GM23338 (cell line): ENCODE measurements at regions not wholly inside any gene's neighbourhood (a gene's known extent, or its start where the extent isn't known, plus 50 kb on each side); places are given as distances from the start of the nearest gene placed in this dataset.

Experiments used
- ATAC-seq: fragments of 200-7000 bp; cut with Tn5 transposase; 3 replicates; pipeline ENCODE4 v1.9.1; 2020
- DNase-seq: peaks from one replicate; pipeline ENCODE4 v3.0.0-alpha.2; 2015; ENCODE audit warnings: low spot score
- H2AFZ ChIP-seq: fragments of 200-600 bp; sonication (generic); 2 replicates; pipeline ENCODE4 v1.8.0; 2016; ENCODE audit warnings: antibody characterized with exemption, mild to moderate bottlenecking, moderate library complexity
- H3F3A ChIP-seq: fragments of 200-600 bp; sonication (generic); replicated peaks from 2 replicates; pipeline ENCODE4 v1.8.0; 2017; ENCODE audit warnings: antibody characterized with exemption, mixed run types, low read depth
- H3K27ac ChIP-seq: fragments of 200-600 bp; sonication (generic); 2 replicates; pipeline ENCODE4 v1.6.1; 2016; ENCODE audit warnings: low read depth
- H3K27me3 ChIP-seq: fragments of 200-600 bp; sonication (generic); 2 replicates; pipeline ENCODE4 v1.8.0; 2016; ENCODE audit warnings: mild to moderate bottlenecking, mixed run types, moderate library complexity; ENCODE audit not compliant: insufficient read depth
- H3K36me3 ChIP-seq: fragments of 200-600 bp; sonication (generic); 2 replicates; pipeline ENCODE4 v1.8.0; 2016; ENCODE audit warnings: mild to moderate bottlenecking; ENCODE audit not compliant: insufficient read depth
- H3K4me1 ChIP-seq: fragments of 200-600 bp; sonication (generic); 2 replicates; pipeline ENCODE4 v1.8.0; 2016; ENCODE audit warnings: mild to moderate bottlenecking, moderate library complexity; ENCODE audit not compliant: insufficient read depth
- H3K4me2 ChIP-seq: fragments of 200-600 bp; sonication (generic); 2 replicates; pipeline ENCODE4 v1.7.1; 2017; ENCODE audit warnings: mixed run types
- H3K4me3 ChIP-seq: fragments of 200-600 bp; sonication (generic); 2 replicates; pipeline ENCODE4 v1.6.1; 2016; ENCODE audit warnings: mixed run types
- H3K79me2 ChIP-seq: fragments of 200-600 bp; sonication (generic); replicated peaks from 2 replicates; pipeline ENCODE4 v1.8.0; 2017; ENCODE audit warnings: mild to moderate bottlenecking; ENCODE audit not compliant: insufficient read depth
- H3K9me2 ChIP-seq: fragments of 200-600 bp; sonication (generic); 2 replicates; pipeline ENCODE4 v1.8.0; 2017; ENCODE audit not compliant: insufficient read depth
- H4K20me1 ChIP-seq: fragments of 200-600 bp; sonication (generic); replicated peaks from 2 replicates; pipeline ENCODE4 v1.8.0; 2017; ENCODE audit warnings: mild to moderate bottlenecking; ENCODE audit not compliant: insufficient read depth
- H3K27ac Mint-ChIP-seq: 2 replicates; pipeline ENCODE4 v1.8.0; 2020; ENCODE audit warnings: inconsistent platforms, mild to moderate bottlenecking, moderate library complexity, mixed read lengths
- H3K27me3 Mint-ChIP-seq: 3 replicates; pipeline ENCODE4 v1.8.0; 2022; ENCODE audit warnings: low read depth, mild to moderate bottlenecking, moderate library complexity, mixed read lengths, inconsistent platforms; ENCODE audit not compliant: insufficient read depth, poor library complexity
- H3K36me3 Mint-ChIP-seq: 3 replicates; pipeline ENCODE4 v1.8.0; 2021; ENCODE audit warnings: low read depth, mild to moderate bottlenecking, inconsistent platforms, moderate library complexity, mixed read lengths
- H3K4me1 Mint-ChIP-seq: 3 replicates; pipeline ENCODE4 v1.8.0; 2020; ENCODE audit warnings: mild to moderate bottlenecking, inconsistent platforms, mixed read lengths
- H3K4me3 Mint-ChIP-seq: 3 replicates; pipeline ENCODE4 v1.8.0; 2021; ENCODE audit warnings: moderate library complexity, mild to moderate bottlenecking, inconsistent platforms, mixed read lengths
- H3K9me3 Mint-ChIP-seq: 3 replicates; pipeline ENCODE4 v1.8.0; 2020; ENCODE audit warnings: moderate library complexity, mild to moderate bottlenecking, inconsistent platforms, mixed read lengths
- ETS1 ChIP-seq: IDR thresholded peaks from 2 replicates; pipeline ENCODE4 v1.6.1; 2016; ENCODE audit warnings: antibody characterized with exemption
- JUNB ChIP-seq: IDR thresholded peaks from one replicate; pipeline ENCODE4 v1.6.1; 2016; ENCODE audit warnings: antibody characterized with exemption; ENCODE audit not compliant: unreplicated experiment
- NANOG ChIP-seq: IDR thresholded peaks from 2 replicates; pipeline ENCODE4 v1.6.1; 2016; ENCODE audit warnings: antibody characterized with exemption, borderline replicate concordance
- REST ChIP-seq: IDR thresholded peaks from one replicate; pipeline ENCODE4 v1.6.1; 2018; ENCODE audit warnings: antibody characterized with exemption; ENCODE audit not compliant: unreplicated experiment
- STAT1 ChIP-seq: IDR thresholded peaks from one replicate; pipeline ENCODE4 v1.6.1; 2016; ENCODE audit warnings: antibody characterized with exemption; ENCODE audit not compliant: unreplicated experiment
- ZNF114 ChIP-seq: fragments of 250-450 bp; sonication (Bioruptor Pico); IDR thresholded peaks from 2 replicates; pipeline ENCODE4 v1.5.0; 2020; ENCODE audit warnings: mild to moderate bottlenecking, moderate library complexity
- ZNF331 ChIP-seq: fragments of 250-450 bp; sonication (Bioruptor Pico); IDR thresholded peaks from 2 replicates; pipeline ENCODE4 v1.5.0; 2020; ENCODE audit warnings: low read depth, mild to moderate bottlenecking, moderate library complexity
- ZNF462 ChIP-seq: fragments of 250-450 bp; sonication (Bioruptor Pico); IDR thresholded peaks from 2 replicates; pipeline ENCODE4 v1.5.0; 2020; ENCODE audit warnings: mild to moderate bottlenecking, moderate library complexity
- TF ChIP-seq, protein P1 (sequence below), 2 experiments: fragments of 200-600 bp in 1 of 2; sonication (generic) in 1 of 2; conservative IDR thresholded peaks; 2 replicates each; pipeline versions ENCODE4 v1.5.1 to v1.6.1; 2016 to 2017; ENCODE audit warnings: antibody characterized with exemption in 2 of 2, low read depth in 2 of 2, mild to moderate bottlenecking in 2 of 2, moderate library complexity in 1 of 2

- no peak for TF ChIP-seq REST
These were observed 162.7 kb upstream of the SGCD start (continued) for GRCh38 chr5:156164306-156164705.

GRCh38 chr5:156169495-156169894 lies 157.5 kb upstream of the SGCD start:
- DNase-seq: no peak
- H3F3A ChIP-seq: no peaks in the 10 kb centered on the region
- no peak overlapping the region for H3K27ac ChIP-seq
- Mint-ChIP-seq H3K36me3 (no peaks in the 10 kb centered on the region), H3K4me1 (no peaks in the 10 kb centered on the region), H3K9me3 (no peaks in the 10 kb centered on the region), H3K27ac (no peak overlapping the region), H3K27me3 (no peaks in the 10 kb centered on the region), H3K4me3 (no peak overlapping the region)
- no peak overlapping the region for H3K4me2 ChIP-seq
- no peak for ATAC-seq
- no peaks in the 10 kb centered on the region for H3K27me3 ChIP-seq
- no peaks in the 10 kb centered on the region for H3K4me1 ChIP-seq
- no peaks in the 10 kb centered on the region for H4K20me1 ChIP-seq
- no peak overlapping the region for H3K4me3 ChIP-seq
- no peak overlapping the region for H2AFZ ChIP-seq
- H3K36me3 ChIP-seq: no peaks in the 10 kb centered on the region
- H3K79me2 ChIP-seq: no peaks in the 10 kb centered on the region
- no peaks in the 10 kb centered on the region for H3K9me2 ChIP-seq
- TF ChIP-seq NANOG (no peak), ZNF462 (CRISPR knock-in tag) (no peak), ZNF331 (CRISPR knock-in tag) (no peak), JUNB (no peak), ZNF114 (CRISPR knock-in tag) (no peak), ETS1 (no peak), REST (no peak), STAT1 (no peak)
- TF ChIP-seq, protein P1, sequence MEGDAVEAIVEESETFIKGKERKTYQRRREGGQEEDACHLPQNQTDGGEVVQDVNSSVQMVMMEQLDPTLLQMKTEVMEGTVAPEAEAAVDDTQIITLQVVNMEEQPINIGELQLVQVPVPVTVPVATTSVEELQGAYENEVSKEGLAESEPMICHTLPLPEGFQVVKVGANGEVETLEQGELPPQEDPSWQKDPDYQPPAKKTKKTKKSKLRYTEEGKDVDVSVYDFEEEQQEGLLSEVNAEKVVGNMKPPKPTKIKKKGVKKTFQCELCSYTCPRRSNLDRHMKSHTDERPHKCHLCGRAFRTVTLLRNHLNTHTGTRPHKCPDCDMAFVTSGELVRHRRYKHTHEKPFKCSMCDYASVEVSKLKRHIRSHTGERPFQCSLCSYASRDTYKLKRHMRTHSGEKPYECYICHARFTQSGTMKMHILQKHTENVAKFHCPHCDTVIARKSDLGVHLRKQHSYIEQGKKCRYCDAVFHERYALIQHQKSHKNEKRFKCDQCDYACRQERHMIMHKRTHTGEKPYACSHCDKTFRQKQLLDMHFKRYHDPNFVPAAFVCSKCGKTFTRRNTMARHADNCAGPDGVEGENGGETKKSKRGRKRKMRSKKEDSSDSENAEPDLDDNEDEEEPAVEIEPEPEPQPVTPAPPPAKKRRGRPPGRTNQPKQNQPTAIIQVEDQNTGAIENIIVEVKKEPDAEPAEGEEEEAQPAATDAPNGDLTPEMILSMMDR (conservative IDR thresholded peaks at IDR 0.05; ENCODE audit: low read depth in 2 of 2): no peak
